OCI-LY7 (cell line): ENCODE measurements at regions not wholly inside any gene's neighbourhood (a gene's known extent, or its start where the extent isn't known, plus 50 kb on each side); places are given as distances from the start of the nearest gene placed in this dataset.

Experiments
- BruUV-seq: library from RNA; stranded (reverse); fragments of 400-500 nt; replicated peaks from 2 replicates; lab custom pipeline; 2021; lab: Mats Ljungman, UMichigan
- CTCF ChIA-PET: fragments of 300-600 bp; sonication (Branson Sonifier 250); formaldehyde crosslinking; loops from one replicate; lab custom pipeline; 2022; ENCODE audit warnings: antibody characterized with exemption; ENCODE audit not compliant: unreplicated experiment; lab: Charles Lee
- POLR2A ChIA-PET: fragments of 300-600 bp; sonication (Branson Sonifier 250); formaldehyde crosslinking; loops from one replicate; lab custom pipeline; 2022; ENCODE audit warnings: antibody characterized with exemption; lab: Charles Lee
- DNase-seq: peaks from one replicate; pipeline ENCODE4 v3.0.0-alpha.2; 2015; ENCODE audit warnings: low spot score
- H2AFZ ChIP-seq: fragments of 200-600 bp; sonication (generic), shearing (Covaris generic); 2 replicates; pipeline ENCODE4 v1.6.1; 2014; ENCODE audit warnings: mild to moderate bottlenecking, antibody characterized with exemption, low read length, moderate library complexity
- H3K27ac ChIP-seq: fragments of 200-600 bp; sonication (generic); 2 replicates; pipeline ENCODE4 v1.5.1; 2014; ENCODE audit warnings: mixed run types, low read depth, mild to moderate bottlenecking, moderate library complexity, low read length, inconsistent platforms; ENCODE audit not compliant: poor library complexity, severe bottlenecking
- H3K36me3 ChIP-seq: fragments of 200-600 bp; sonication (generic); 2 replicates; pipeline ENCODE4 v1.6.1; 2014; ENCODE audit warnings: mild to moderate bottlenecking, antibody characterized with exemption, low read length, moderate library complexity, mixed read lengths; ENCODE audit not compliant: insufficient read depth
- H3K4me1 ChIP-seq: fragments of 200-600 bp; sonication (generic); 2 replicates; pipeline ENCODE4 v1.5.1; 2014; ENCODE audit warnings: mild to moderate bottlenecking, low read length; ENCODE audit not compliant: insufficient read depth, poor library complexity, severe bottlenecking
- H3K4me2 ChIP-seq: fragments of 200-600 bp; sonication (generic); 2 replicates; pipeline ENCODE4 v1.6.1; 2014; ENCODE audit warnings: mild to moderate bottlenecking, low read length
- H3K4me3 ChIP-seq: fragments of 200-600 bp; sonication (generic); 2 replicates; pipeline ENCODE4 v1.5.1; 2014; ENCODE audit warnings: mild to moderate bottlenecking, low read depth, low read length; ENCODE audit not compliant: poor library complexity, severe bottlenecking
- H3K79me2 ChIP-seq: fragments of 200-600 bp; sonication (generic); 2 replicates; pipeline ENCODE4 v1.6.1; 2016; ENCODE audit warnings: low read depth, mild to moderate bottlenecking, low read length, moderate library complexity, mixed read lengths; ENCODE audit not compliant: insufficient read depth
- H3K9me2 ChIP-seq: fragments of 200-600 bp; sonication (generic); 2 replicates; pipeline ENCODE4 v1.6.1; 2016; ENCODE audit warnings: mild to moderate bottlenecking, low read length, mixed read lengths; ENCODE audit not compliant: insufficient read depth
- H3K9me3 ChIP-seq: fragments of 200-600 bp; sonication (generic); 2 replicates; pipeline ENCODE4 v1.6.1; 2014; ENCODE audit warnings: mild to moderate bottlenecking, mixed run types, low read length, mixed read lengths
- H4K20me1 ChIP-seq: fragments of 200-600 bp; sonication (generic); 2 replicates; pipeline ENCODE4 v1.6.1; 2014; ENCODE audit warnings: mild to moderate bottlenecking, antibody characterized with exemption, low read length, moderate library complexity, mixed read lengths; ENCODE audit not compliant: insufficient read depth
- CTCF ChIP-seq: fragments of 200-600 bp; sonication (generic); conservative IDR thresholded peaks from 2 replicates; pipeline ENCODE4 v1.5.1; 2014; ENCODE audit warnings: mild to moderate bottlenecking, antibody characterized with exemption, low read length, moderate library complexity, mixed read lengths
- EZH2phosphoT487 ChIP-seq: fragments of 200-600 bp; sonication (generic); IDR thresholded peaks from 2 replicates; pipeline ENCODE4 v1.6.1; 2018; ENCODE audit warnings: low read depth, borderline replicate concordance, mild to moderate bottlenecking, mixed run types, antibody characterized with exemption, low read length, moderate library complexity, mixed read lengths
- intact Hi-C: fragments of 100-400 bp; cut with micrococcal nuclease; formaldehyde crosslinking; loops from one replicate; pipeline ENCODE4 v1.10.0; 2022; ENCODE audit not compliant: unreplicated experiment

GRCh38 chr3:82201316-82201715 is 439.9 kb upstream of the GBE1 start:
- no peaks in the 10 kb centered on the region for H3K79me2 ChIP-seq
- intact Hi-C loops, result no loop called here
- no peak overlapping the region for H3K4me3 ChIP-seq
- CTCF ChIA-PET, result no interaction called here
- no peaks in the 10 kb centered on the region for H3K9me2 ChIP-seq
- no peaks in the 10 kb centered on the region for H4K20me1 ChIP-seq
- POLR2A ChIA-PET, result no interaction called here
- no peak for DNase-seq
- H3K27ac ChIP-seq, result no peak overlapping the region
- BruUV-seq, result no TSS peak
- no peak overlapping the region for H3K4me2 ChIP-seq
- TF ChIP-seq EZH2phosphoT487, result no peak
- no peak for TF ChIP-seq CTCF
- H3K36me3 ChIP-seq, result no peaks in the 10 kb centered on the region
- no peaks in the 10 kb centered on the region for H3K4me1 ChIP-seq
- no peaks in the 10 kb centered on the region for H3K9me3 ChIP-seq
- H2AFZ ChIP-seq, result no peak overlapping the region

DNA sequence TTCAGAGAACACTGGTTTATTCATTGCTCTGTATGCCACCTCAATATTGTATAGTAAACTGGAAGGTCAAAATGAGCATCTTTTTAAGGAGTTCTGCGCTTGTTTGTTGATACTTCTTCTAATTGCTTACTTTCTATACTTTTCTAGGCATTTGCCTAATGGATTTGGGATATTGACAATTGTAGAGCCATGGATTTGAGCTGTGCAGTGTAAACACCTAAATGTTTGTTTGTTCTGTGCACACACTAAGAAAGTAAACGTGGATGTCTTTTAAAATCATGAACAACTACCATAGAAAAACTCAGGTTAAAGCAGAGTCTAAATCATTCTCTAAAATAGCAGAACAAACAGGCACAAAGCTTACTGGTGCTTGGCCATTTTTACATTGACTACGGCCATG is 436.6 kb upstream of the GBE1 start:
- POLR2A ChIA-PET, result no interaction called here
- intact Hi-C loops, result no loop called here
- no peaks in the 10 kb centered on the region for H3K9me2 ChIP-seq
- DNase-seq, result no peak
- no peak overlapping the region for H3K27ac ChIP-seq
- CTCF ChIA-PET, result no interaction called here
- no peaks in the 10 kb centered on the region for H3K79me2 ChIP-seq
- TF ChIP-seq CTCF, result no peak
- no peak for TF ChIP-seq EZH2phosphoT487
- no peaks in the 10 kb centered on the region for H3K4me1 ChIP-seq
- no peak overlapping the region for H2AFZ ChIP-seq
- H3K4me2 ChIP-seq, result no peak overlapping the region
- no peaks in the 10 kb centered on the region for H4K20me1 ChIP-seq
- H3K36me3 ChIP-seq, result no peaks in the 10 kb centered on the region
- no TSS peak for BruUV-seq
- H3K4me3 ChIP-seq, result no peak overlapping the region
- no peaks in the 10 kb centered on the region for H3K9me3 ChIP-seq

DNA sequence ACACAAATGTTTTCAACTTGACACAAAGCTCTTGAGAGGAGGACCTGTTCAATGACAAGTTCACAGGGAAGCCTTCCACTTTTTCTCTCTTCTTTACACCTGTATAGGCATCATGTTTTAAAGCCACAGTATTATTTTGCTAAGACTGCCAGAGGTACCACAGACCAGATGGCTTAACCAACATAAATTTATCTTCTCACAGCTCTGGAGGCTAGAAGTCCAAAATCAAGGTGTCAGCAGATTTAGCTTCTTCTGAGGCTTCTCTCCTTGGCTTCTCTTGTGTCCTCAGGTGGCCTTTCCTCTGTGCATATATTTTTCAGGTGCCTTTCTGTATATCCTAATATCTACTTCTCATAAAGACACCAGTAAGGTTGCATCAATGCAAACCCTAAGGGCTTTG is 435.2 kb upstream of the GBE1 start:
- no peaks in the 10 kb centered on the region for H3K79me2 ChIP-seq
- H3K36me3 ChIP-seq, result no peaks in the 10 kb centered on the region
- H4K20me1 ChIP-seq, result no peaks in the 10 kb centered on the region
- no peak overlapping the region for H3K4me3 ChIP-seq
- no peak overlapping the region for H3K27ac ChIP-seq
- DNase-seq, result no peak
- no peaks in the 10 kb centered on the region for H3K4me1 ChIP-seq
- TF ChIP-seq EZH2phosphoT487 (no peak), CTCF (no peak)
- no TSS peak for BruUV-seq
- H3K9me2 ChIP-seq, result no peaks in the 10 kb centered on the region
- H2AFZ ChIP-seq, result no peak overlapping the region
- H3K4me2 ChIP-seq, result no peak overlapping the region
- intact Hi-C loops, result no loop called here
- H3K9me3 ChIP-seq, result no peaks in the 10 kb centered on the region
- POLR2A ChIA-PET, result no interaction called here
- CTCF ChIA-PET, result no interaction called here
